ENCODE measurements at regions not wholly inside any gene's neighbourhood (a gene's known extent, or its start where the extent isn't known, plus 50 kb on each side); places are given as distances from the start of the nearest gene placed in this dataset.

- H4K20me1 ChIP-seq (replicated peaks in 1 of 2; ENCODE audit: control insufficient read depth in 1 of 2, insufficient read depth in 2 of 2, low read length in 2 of 2) = no peaks in the 10 kb centered on the region
- H3K18ac ChIP-seq (ENCODE audit: extremely low read depth, low read length) = no peak overlapping the region
- ChIA-PET CTCF (ENCODE audit: partially characterized antibody) (interaction anchor here (0.6 kb wide), 1 partner anchor 47 kb away, joined by 4 read pairs; no protein-coding TSS in a partner anchor), POLR2A (ENCODE audit: partially characterized antibody) (no interaction called here)
- H2BK12ac ChIP-seq (ENCODE audit: low read depth, low read length) = no peak overlapping the region
- 94% methylated on average over 9 of the region's 9 CpGs; no CpG with 5 or more reads in 1 of the 2 experiments for WGBS, 2 experiments (ENCODE audit: extremely low coverage in 1 of 2, insufficient coverage in 1 of 2, insufficient read length in 1 of 2, insufficient replicate concordance in 2 of 2, low coverage in 1 of 2, low lambda C conversion rate in 2 of 2, missing lambda C conversion rate in 1 of 2)
- no peak overlapping the region for H3K4ac ChIP-seq (replicated peaks; ENCODE audit: insufficient read length, low read depth, low read length)
- no peak overlapping the region for H3K4me3 ChIP-seq (ENCODE audit: extremely low read depth in 1 of 4, insufficient read depth in 2 of 4, low read depth in 3 of 4, low read length in 4 of 4)
- no peaks in the 10 kb centered on the region for H3K9me3 ChIP-seq (ENCODE audit: insufficient read depth in 2 of 2, low read depth in 1 of 2, low read length in 1 of 2)
- no peak overlapping the region for H3K9ac ChIP-seq (replicated peaks in 1 of 4; ENCODE audit: extremely low read depth in 1 of 4, low read depth in 3 of 4, low read length in 3 of 4)
- H2BK20ac ChIP-seq (ENCODE audit: low read length) = no peak overlapping the region
- no peaks in the 10 kb centered on the region for H3K23me2 ChIP-seq (ENCODE audit: low read depth, low read length)
- H2BK120ac ChIP-seq (replicated peaks; ENCODE audit: low read depth, low read length) = no peak overlapping the region
- no peak overlapping the region for H4K8ac ChIP-seq (ENCODE audit: extremely low read depth, insufficient read depth, low read length)
- H2AK5ac ChIP-seq (ENCODE audit: low read depth, low read length) = no peak overlapping the region
- H3K79me1 ChIP-seq (ENCODE audit: low read depth, low read length) = no peaks in the 10 kb centered on the region
- H3K14ac ChIP-seq (ENCODE audit: insufficient read length) = no peak overlapping the region
- TF ChIP-seq KDM5A (IDR thresholded peaks at IDR 0.05; ENCODE audit: low read length) = no peak
- TF ChIP-seq, protein P1, sequence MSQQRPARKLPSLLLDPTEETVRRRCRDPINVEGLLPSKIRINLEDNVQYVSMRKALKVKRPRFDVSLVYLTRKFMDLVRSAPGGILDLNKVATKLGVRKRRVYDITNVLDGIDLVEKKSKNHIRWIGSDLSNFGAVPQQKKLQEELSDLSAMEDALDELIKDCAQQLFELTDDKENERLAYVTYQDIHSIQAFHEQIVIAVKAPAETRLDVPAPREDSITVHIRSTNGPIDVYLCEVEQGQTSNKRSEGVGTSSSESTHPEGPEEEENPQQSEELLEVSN (IDR thresholded peaks at IDR 0.05) = no peak
- no peak for TF ChIP-seq JUND (IDR thresholded peaks at IDR 0.05; ENCODE audit: low read length)
- no peaks in the 10 kb centered on the region for H3K27me3 ChIP-seq (replicated peaks in 1 of 4; ENCODE audit: control insufficient read depth in 3 of 4, extremely low read depth in 1 of 4, insufficient read depth in 3 of 4, low read length in 3 of 4)
- H4K91ac ChIP-seq (replicated peaks; ENCODE audit: insufficient read length, low read length) = no peak overlapping the region
- no peak overlapping the region for H2BK15ac ChIP-seq (ENCODE audit: low read length)
- H2AFZ ChIP-seq (ENCODE audit: low read length) = no peak overlapping the region
- no peak overlapping the region for H3K27ac ChIP-seq (ENCODE audit: low read depth, low read length)
- H3K79me2 ChIP-seq (ENCODE audit: control insufficient read depth in 1 of 2, insufficient read depth in 2 of 2, low read length in 2 of 2) = no peaks in the 10 kb centered on the region
- H4K5ac ChIP-seq (ENCODE audit: insufficient read length, low read depth, low read length) = no peak overlapping the region
- no peaks in the 10 kb centered on the region for H3K4me1 ChIP-seq (replicated peaks in 1 of 4; ENCODE audit: control insufficient read depth in 3 of 4, insufficient read depth in 4 of 4, low read length in 3 of 4)
- H3K56ac ChIP-seq (replicated peaks; ENCODE audit: insufficient read length, low read depth, low read length) = no peak overlapping the region
- no peaks in the 10 kb centered on the region for H3K36me3 ChIP-seq (ENCODE audit: control insufficient read depth in 2 of 4, insufficient read depth in 4 of 4, low read length in 3 of 4)
- FAIRE-seq (no peak), DNase-seq (ENCODE audit: low read depth in 1 of 2, low spot score in 2 of 2) (no peak)
- H3K4me2 ChIP-seq (ENCODE audit: insufficient read depth in 1 of 2, low read depth in 2 of 2, low read length in 2 of 2) = no peak overlapping the region
- H2BK5ac ChIP-seq (ENCODE audit: low read depth, low read length) = no peak overlapping the region
- H3K23ac ChIP-seq (ENCODE audit: insufficient read length) = no peak overlapping the region
These were observed 82.5 kb upstream of the CTNNBL1 start for GRCh38 chr20:37611346-37611745.

Measured in H1 (cell line).